Epithelial cell of proximal tubule (primary cell): ENCODE measurements at regions not wholly inside any gene's neighbourhood (a gene's known extent, or its start where the extent isn't known, plus 50 kb on each side); places are given as distances from the start of the nearest gene placed in this dataset.

ENCODE experiments used
- DNase-seq: peaks from one replicate; pipeline ENCODE4 v3.0.0-alpha.2; 2011; ENCODE audit warnings: low read depth
- H3K4me3 ChIP-seq: 2 replicates; pipeline ENCODE4 v1.5.1; 2011; ENCODE audit warnings: low read depth, mild to moderate bottlenecking, low read length
- TF ChIP-seq, protein P1 (sequence below): conservative IDR thresholded peaks from 2 replicates; pipeline ENCODE4 v1.5.1; 2012; ENCODE audit warnings: low read depth, mild to moderate bottlenecking, low read length

DNA sequence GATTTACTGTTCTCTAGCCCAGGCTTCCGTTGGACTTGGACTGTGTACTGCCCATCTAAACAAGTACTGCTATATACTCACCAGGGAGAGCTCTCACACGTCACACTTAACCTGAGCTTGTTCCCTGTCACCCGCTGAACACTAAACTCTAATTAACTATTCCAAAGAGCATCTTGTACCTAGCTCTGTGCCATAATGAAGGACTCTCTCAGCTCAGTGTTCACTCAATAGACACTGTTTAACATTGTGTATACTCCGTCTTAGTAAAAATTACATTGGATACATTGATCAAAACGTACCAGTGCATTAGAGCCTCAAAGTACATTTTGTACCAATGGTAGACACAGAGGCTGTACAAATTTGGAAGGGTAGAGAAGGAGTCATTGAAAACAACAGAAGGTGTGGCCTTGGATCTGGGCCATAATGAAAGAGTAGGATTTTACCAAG lies 55.4 kb upstream of the EPHA7 start:
- DNase-seq = no peak
- TF ChIP-seq, protein P1, sequence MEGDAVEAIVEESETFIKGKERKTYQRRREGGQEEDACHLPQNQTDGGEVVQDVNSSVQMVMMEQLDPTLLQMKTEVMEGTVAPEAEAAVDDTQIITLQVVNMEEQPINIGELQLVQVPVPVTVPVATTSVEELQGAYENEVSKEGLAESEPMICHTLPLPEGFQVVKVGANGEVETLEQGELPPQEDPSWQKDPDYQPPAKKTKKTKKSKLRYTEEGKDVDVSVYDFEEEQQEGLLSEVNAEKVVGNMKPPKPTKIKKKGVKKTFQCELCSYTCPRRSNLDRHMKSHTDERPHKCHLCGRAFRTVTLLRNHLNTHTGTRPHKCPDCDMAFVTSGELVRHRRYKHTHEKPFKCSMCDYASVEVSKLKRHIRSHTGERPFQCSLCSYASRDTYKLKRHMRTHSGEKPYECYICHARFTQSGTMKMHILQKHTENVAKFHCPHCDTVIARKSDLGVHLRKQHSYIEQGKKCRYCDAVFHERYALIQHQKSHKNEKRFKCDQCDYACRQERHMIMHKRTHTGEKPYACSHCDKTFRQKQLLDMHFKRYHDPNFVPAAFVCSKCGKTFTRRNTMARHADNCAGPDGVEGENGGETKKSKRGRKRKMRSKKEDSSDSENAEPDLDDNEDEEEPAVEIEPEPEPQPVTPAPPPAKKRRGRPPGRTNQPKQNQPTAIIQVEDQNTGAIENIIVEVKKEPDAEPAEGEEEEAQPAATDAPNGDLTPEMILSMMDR = no peak
- H3K4me3 ChIP-seq = no peak overlapping the region

GRCh38 chr6:93471281-93471680 lies 51.9 kb upstream of the EPHA7 start:
- TF ChIP-seq, protein P1 = no peak
- H3K4me3 ChIP-seq = no peak overlapping the region
- DNase-seq = no peak
